ENCODE measurements at regions not wholly inside any gene's neighbourhood (a gene's known extent, or its start where the extent isn't known, plus 50 kb on each side); places are given as distances from the start of the nearest gene placed in this dataset.

GRCh38 chr2:226273440-226273839 lies 526.2 kb downstream of the IRS1 start:
- TF ChIP-seq CTCF (IDR thresholded peaks at IDR 0.05) (no peak), REST (IDR thresholded peaks at IDR 0.05; ENCODE audit: insufficient read depth in 1 of 2, low read depth in 2 of 2, low read length in 1 of 2) (no peak), POLR2AphosphoS5 (IDR thresholded peaks at IDR 0.05; ENCODE audit: low read depth, low read length) (no peak), SIN3A (IDR thresholded peaks at IDR 0.05; ENCODE audit: borderline replicate concordance, insufficient read depth, low read depth, low read length) (no peak), TCF7L2 (IDR thresholded peaks at IDR 0.05; ENCODE audit: low read depth, low read length) (no peak)

All from Panc1 (cell line).